GM18867 (cell line): ENCODE measurements at regions not wholly inside any gene's neighbourhood (a gene's known extent, or its start where the extent isn't known, plus 50 kb on each side); places are given as distances from the start of the nearest gene placed in this dataset.

Experiments used
- ATAC-seq: cut with Tn5 transposase; IDR thresholded peaks from one replicate; pipeline ENCODE4 v1.9.1; 2021; ENCODE audit warnings: mild to moderate bottlenecking, moderate library complexity; ENCODE audit not compliant: unreplicated experiment

DNA sequence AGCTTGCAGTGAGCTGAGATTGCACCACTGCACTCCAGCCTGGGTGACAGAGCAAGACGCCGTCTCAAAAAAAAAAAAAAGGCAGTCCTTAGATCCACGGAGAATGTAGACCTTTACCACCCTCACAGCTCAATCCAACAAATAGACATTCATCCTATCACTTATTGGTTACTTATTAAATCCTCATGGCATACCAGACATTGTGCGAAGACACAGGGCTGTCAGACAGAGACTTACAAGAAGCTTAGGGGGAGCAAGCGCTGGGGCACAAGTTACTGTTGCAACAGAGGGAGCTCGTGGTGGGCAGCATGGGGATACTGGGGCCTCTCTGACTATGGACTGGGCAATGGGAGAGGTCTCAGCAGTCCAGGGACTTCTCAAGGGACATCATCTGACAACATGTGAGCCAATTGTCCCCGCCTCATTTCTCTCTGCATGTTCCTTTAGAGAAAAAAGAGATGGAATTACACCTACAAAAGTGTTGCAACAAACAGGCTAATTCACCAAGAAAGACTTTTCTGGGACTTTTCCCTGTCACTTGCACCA lies 82.8 kb upstream of the TNS3 start:
- no peak for ATAC-seq

DNA sequence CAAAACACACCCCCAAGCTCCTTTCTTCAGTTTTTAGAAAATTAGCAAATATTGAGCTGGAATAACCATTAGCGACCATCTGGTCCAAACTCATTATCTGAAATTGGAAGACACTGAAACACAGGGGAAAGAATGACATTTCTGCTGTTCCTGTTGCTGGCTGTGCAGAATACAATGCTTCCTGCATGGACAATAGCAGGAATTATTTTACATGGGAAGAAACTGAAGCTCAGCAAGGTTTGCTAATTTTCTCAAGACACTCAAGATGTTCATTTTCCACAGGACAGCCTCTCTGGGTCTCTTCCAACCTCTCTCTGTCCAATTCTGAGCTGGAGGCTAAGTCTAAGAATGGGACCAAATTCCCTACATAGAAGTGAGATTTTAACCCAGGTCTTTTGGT lies 81.9 kb upstream of the TNS3 start:
- ATAC-seq = no peak

DNA sequence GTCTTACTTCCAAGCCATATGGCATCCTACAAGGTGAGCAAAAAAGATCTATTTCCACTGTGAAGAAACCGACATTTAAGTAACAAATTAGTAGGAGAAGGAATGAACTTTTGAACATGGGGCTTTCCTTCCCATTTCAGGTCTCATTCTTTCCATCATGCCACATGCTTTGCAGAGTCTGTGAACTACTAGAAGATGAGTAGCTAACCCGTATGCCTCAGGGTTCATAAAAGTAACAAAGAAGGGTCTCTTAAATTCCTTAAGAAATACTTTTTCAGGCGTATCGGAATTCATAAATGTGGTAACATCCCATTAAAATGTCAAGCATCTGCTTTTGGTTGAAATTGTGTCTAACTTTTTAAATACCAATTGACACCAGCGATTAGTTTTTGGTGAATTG lies 81.3 kb upstream of the TNS3 start:
- ATAC-seq = no peak

DNA sequence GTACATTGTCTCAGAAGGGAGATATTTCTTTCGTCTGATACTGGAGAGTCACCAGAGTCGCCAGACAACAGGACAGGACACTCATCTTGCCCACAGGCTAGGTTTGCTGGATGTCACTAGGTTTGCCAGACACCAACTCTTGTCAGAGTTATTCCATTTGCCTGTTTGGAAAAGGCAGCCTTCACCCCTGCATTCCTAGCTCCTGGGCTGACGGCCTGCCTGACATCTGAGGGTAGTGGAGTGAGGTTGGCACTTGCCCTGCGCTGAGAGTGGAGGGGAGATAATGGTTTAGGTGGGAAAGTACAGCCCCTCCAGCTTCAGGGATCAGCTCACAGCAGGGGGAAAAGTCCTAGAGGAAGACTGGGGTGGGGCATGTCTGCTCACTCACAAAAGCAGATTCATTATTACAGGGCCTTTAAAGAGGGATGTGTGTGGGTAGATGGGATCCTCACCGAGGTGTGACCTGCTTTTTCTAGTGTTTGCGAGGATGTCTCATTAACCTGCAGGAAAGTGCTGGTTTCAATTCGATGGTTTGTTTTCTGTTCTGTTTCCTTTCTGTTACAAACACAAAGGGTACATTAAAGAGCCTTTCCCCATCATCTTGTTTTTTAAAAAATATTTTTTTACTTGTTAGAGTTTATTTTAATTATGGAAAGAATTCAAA lies 79.3 kb upstream of the TNS3 start:
- ATAC-seq = peak; percentile 82

DNA sequence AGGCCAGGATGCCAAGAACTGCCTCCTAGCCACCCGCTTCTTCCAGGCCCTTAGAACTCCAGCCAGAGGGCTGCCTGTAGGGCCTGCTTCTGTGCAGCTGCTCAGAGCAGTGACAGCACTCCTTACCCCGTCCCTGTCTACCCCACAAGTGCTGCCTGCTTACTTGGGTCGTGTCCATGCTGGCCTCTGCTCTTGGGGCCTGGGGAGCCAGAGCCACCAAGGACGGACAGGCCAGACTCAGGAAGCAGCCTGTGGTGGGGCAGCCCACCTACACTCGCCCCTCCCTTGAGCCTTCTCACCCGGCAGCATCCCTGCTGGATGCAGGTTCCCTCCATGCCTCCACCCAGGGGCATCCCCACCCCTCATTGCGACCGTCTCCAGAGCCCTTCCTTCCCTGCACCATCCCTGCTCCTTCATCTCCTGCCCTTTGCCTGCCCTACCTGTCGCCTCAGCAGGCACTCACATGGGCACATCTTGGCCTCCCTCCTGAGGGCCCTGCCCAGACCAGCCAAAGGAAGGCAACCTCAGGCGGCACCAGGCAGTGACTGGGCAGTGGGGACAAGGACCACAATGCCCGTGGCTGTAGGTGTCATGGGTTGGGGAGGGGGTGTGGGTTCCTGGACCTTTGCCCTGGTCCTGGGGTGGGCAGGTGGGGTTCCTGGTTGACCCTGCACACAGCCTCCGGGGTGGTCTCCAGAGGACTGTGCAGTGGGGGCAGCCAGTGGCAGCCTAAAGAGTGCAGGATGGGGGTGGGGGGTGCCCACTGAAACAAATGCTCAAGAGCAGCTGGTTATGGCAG lies 78.0 kb upstream of the TNS3 start:
- ATAC-seq = no peak

DNA sequence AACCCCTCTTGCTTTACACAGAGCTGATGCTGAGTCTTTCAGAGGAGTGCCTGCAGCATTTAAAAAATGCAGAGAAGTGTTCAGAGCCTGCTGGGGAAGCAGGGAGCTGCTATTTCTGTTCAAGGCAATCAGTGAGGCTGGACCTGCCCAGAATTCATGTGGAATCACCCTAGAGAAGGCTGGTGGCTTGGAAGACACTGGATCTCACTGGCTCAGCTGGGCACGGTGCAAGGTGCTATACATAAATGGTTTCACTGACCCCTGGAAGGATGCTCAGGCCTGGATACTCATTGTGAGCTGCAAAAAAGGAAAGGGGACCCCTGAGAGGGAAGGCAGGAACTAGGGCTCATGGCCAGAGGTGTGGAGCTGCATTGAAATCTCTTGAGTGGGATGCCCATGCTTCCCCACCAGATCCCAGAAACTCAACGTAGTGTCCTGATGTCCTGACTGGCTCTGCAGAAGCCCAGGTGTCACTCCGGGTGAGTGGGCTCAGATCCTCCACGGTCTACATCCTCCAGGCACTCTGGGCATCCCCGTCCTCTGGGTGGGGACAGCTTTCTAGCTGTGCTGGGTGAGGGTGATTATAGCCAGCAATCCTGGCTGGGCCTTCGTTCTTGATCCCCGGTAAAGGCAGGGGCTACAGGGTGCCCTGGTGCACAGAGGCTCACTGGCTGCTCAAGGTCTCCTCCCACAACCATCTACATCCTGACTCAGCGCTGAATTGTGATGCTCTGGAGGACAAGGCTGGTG lies 77.2 kb upstream of the TNS3 start:
- no peak for ATAC-seq

DNA sequence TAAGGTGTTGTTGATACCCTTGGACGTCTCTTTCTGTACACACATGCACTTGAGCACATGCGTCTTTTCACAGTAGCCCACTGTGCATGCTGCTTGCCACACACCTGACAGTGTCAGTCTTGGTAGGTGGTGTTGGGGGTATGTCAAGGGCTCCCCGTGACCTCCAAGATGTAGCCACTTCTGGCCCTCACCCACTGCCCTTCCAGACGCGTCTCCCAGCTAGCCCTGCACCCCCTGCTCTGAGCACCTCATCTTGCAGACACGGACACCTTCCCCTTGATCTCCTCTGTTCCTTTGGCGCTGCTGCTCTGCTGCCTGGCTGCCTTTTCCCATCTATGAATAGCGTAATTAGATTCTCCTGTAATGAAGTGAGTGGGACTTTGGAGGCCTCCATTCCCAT lies 75.2 kb upstream of the TNS3 start:
- ATAC-seq = no peak

DNA sequence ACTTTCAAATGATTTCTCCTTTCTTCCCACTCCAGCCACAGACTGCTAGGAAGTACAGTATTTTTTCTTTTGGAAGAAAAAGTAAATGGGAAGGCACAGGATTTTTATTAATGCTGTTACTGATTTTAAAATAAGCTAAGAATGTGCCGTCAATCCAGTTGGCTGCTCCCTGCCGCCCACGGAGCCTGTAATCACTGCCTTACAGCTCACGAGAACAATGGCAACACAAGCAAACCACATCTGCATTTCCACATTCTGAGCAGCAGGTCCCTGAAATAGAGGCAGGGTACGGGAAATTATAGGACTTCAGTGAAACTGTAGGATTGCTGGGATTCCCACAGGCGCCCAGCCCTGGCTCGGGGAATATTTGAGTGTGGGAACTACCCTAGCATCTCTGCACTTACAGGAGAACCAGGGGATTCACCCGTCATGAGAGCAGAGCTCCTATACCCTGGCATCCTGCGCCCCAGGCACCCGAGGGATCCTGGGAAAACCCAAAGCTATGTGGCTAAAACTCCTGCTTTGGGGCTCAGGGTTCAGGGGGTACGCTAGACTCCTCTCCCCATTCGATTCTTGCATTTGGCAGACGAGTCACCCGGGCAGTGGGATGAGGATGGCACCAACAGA lies 72.9 kb upstream of the TNS3 start:
- no peak for ATAC-seq

DNA sequence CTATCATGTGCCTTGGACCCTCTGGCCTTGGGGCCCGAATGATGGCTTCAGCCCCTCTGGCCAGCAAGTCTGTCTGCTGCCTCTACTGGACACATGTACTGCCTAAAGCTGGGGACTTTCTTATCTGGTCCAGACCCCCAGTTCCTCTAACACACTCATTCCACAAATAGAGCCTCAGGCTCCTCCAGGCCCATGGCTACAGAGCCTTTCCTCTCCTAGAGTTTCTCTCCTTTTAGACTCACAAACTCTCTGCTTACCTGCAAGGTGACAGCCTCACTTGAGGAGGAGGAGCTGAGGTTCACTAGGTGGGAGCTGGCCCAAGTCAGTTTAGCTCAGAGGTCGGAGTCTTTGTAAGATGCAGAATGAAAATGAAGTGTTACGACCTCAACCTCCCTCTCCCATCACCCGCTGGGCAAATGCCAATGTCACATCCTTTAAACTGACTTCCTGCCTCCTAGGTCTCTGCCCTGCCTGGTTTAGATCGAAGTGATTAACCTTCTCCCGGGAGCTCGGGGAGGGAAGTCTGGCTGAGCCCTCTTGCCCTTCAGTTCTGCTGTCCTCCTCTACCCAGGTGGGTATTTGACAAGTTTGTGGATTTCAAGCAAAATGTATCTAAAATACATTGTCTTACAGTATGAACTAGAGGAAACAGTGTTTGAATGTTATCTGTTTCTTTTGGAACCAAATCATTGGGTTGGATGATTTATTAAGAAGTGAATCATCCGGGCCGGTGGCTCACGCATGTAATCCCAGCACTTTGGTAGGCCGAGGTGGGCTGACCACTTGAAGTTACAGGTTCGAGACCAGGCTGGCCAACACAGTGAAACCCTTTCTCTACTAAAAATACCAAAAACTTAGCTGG lies 71.9 kb upstream of the TNS3 start:
- no peak for ATAC-seq

DNA sequence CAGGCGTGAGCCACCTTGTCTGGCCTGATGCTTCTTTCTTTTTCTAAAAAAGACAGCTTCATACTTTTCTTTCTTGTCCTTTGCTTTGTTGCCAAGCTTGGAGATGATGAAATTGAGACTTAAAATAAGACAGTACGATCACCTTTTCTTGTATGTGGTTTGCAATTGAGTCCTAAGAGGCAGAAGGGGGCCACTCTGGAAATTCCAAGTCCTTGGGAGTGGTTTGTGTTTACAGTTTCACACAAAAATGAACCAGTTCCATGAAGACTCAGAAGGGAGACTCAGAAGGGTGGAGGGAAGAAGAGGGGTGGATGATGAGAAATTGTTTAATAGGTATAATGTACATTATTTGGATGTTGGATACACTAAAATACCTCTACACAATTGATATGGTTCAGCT lies 70.7 kb upstream of the TNS3 start:
- ATAC-seq = no peak

DNA sequence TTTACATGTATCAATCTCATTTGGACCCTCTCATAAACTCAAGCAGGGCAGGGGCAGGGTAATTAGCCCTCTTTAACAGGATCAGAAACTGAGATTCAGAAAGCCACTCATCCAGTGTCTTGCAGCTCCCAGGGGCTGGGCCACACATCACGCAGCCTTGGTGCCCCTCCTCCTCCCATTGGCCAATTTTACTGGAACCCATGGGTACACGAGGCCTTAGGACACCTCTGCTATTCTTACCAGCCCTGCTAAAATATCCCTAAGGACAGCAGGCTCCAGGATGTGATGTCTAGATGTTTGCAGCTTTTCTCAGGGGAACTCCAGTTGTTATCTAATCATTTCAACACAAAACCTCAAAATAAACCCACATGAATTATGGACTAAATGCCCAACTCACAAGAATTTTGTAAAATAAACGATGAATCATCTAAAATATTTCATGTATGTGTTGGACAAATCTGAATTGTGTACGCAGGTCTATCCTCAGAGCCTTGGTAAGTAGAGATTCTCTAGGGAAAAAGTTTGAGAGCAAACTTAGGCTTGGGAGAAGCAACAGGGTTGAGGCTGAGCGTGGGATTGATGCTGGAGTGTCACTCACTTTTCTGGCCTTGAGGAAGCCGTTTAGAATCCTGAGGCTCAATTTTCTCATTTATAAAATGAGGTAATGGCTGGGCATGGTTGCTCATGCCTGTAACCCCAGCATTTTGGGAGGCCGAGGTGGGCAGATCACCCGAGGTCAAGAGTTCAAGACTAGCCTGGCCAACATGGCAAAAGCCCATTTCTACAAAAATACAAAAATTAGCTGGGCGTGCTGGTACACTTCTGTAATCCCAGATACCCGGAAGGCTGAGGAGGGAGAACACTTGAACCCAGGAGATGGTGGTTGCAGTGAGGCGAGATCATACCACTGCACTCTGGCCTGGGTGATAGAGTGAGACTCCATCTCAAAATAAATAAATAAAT lies 69.7 kb upstream of the TNS3 start:
- ATAC-seq = no peak

DNA sequence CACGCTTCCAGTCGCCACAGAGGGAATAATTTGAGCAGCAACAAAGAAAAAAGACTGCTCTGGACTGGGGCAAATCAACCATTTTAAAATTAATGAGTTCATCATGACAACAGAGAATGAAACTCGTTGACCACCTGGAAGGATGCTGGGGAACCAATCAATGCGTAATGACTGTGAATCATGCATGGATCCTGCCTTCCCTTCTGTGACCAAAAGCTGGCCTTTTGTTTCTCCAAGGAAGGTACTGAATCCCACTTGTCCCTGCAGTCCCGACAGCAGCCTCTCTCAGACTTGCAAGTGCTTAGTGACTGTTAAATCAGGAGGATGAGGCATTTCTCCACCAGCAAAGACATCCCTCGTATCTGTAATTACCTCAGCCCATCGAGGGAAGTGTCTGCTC lies 68.0 kb upstream of the TNS3 start:
- no peak for ATAC-seq

DNA sequence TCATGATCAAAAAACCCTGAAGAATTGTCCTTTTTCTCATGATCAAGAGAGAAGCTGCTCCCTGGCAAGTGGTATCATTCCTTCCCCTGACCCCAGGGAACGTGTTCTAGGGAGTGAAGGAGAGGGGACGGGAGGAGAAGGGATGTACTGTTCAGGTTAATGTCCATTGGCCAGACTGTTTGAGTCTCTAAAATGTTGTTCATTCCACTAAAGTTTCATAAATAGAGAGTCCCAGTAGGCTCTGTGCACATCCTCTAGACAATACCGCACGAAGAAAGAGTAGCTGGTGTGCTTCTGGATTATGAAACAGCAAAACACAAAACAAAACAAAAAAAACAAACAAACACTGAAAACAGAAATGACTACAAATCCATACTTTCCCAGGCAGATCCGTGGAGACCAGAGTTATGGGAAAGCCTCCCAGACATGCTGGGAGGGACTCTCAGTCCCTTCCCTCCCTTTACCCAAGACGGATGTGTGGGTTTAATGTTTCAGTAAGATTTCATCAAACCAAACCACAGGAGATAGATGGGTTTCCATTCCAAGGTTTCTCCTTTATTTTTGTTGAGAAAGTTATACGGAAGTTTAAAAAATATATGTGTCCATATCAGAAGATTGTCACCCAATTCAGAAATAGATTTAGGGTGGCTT lies 66.5 kb upstream of the TNS3 start:
- no peak for ATAC-seq

DNA sequence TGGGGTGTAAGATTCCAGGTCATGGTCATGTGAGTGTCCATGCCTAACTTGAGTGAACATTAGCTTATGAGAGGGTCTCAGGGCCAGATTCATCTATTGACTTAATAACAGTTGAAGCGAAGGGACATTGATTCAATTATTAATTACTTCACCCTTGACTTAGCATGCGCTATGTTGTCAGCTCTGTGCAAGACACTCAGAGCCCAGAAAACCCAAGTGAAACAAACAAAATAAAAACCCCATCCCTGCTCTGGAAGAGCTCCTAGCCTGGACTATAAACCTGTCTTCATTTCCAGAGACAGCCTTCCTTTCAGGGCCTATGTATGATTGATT lies 66.0 kb upstream of the TNS3 start:
- no peak for ATAC-seq

DNA sequence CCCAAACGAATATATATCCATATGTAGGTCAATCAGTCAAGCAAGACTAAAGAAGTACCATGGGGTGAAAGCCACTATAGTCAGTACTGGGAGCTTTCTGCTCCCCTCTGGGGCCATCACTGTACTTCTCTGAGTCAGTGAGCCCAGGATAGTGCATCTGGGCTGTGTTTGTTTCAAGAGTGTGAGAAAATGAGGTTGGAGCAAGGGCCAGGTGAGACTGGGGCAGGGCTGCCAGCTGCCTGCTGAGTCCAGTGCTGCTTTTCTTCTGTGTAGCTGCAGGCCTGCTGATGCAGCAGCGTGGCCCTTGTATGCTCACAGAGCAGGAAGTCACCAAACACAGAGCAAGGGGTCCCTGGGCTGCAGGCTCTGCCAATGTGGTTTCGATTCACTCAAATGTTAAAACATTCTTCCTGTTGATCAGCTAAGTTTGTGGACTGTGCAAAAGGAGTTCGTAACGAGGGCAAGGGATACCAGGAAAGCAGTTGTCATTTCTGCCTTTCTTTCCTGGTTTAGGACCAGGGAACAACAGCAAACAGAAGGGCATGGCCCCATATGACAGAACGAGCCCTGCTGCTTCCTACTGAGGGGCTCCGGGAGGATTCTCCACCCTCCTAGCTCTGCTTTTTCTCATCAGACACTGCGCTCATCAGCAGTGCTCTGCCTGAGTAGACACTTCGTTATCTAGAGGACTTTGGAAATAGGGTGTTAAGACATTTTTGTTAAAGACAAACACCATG lies 65.4 kb upstream of the TNS3 start:
- ATAC-seq = peak; percentile 70

DNA sequence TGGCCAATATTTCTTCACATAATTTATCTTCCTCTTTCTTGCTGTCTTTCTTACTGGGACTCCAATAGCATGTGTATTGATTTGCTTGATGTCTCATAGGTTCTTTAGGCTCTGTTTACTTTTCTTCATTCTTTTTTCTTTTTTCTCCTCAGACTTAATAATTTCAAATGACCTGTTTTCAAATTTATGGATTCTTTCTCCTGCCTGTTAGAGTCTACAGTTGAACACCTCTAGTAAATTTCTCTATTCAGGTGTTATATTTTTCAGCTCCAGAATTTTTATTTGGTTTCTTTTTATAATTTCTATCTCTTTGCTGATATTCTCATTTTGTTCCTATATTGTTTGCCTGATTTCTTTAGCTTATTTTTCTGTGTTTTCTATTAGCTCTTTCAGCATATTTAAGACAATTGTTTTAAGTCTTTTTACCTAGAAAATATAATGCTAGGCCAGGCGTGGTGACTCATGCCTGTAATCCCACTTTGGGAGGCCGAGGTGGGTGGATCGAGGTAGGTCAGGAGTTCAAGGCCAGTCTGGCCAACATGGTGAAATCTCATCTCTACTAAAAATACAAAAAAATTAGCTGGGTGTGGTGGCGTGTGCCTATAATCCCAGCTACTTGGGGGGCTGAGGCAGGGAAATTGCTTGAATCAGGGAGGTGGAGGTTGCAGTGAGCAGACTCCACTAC lies 61.9 kb upstream of the TNS3 start:
- ATAC-seq = no peak

DNA sequence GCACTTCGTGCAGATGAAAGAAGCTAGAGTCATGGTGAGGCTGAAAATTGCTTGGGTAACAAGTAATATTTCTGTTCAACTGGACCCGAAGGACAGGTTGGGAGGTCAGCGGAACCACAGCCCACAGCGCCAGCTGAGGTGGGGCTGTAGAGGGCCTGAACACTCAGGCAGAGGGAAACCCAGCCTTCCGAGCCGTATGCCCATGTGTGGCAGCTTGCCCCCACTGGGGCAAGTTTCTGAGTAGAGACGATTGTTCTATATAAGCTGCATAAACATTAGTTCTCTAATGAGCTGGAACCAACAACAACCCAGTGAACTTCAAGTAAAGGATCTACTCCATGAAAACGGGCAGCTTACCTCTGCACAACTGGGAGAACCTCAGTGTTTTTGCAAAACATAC lies 58.4 kb upstream of the TNS3 start:
- ATAC-seq = no peak
